CD4-positive, alpha-beta T cell (primary cell): ENCODE measurements at regions not wholly inside any gene's neighbourhood (a gene's known extent, or its start where the extent isn't known, plus 50 kb on each side); places are given as distances from the start of the nearest gene placed in this dataset.

Experiments used
- ATAC-seq: fragments of 200-7000 bp; cut with Tn5 transposase; one replicate; pipeline ENCODE4 v1.10.0; 2022; ENCODE audit warnings: mild to moderate bottlenecking; ENCODE audit not compliant: poor library complexity
- CTCF ChIA-PET: fragments of 350-600 bp; sonication (Branson Sonifier 250); formaldehyde crosslinking; loops from one replicate; lab custom pipeline; 2021; ENCODE audit warnings: antibody characterized with exemption, inconsistent platforms; lab: Charles Lee
- POLR2A ChIA-PET: fragments of 350-600 bp; sonication (Branson Sonifier 250); formaldehyde crosslinking; loops from one replicate; lab custom pipeline; 2021; ENCODE audit warnings: antibody characterized with exemption, inconsistent platforms; lab: Charles Lee
- DNase-seq, 14 experiments: peaks; one replicate each; pipeline ENCODE4 v3.0.0-alpha.2; 2013 to 2020; ENCODE audit warnings: mixed read lengths in 2 of 14
- H3K27ac ChIP-seq, 2 donors: one replicate each; pipeline versions ENCODE4 v1.5.1 to v1.7.0; 2013; ENCODE audit warnings: low read length in 2 of 2, low read depth in 1 of 2, mild to moderate bottlenecking in 1 of 2
- H3K27me3 ChIP-seq, 2 experiments: 1 replicate in 1 of 2; 2 replicates in 1 of 2; pipeline versions ENCODE4 v1.6.1 to v1.7.0; 2013; ENCODE audit warnings: low read length in 2 of 2, control low read depth in 1 of 2, mild to moderate bottlenecking in 1 of 2, moderate library complexity in 1 of 2; ENCODE audit not compliant: insufficient read depth in 2 of 2, control insufficient read depth in 1 of 2
- H3K36me3 ChIP-seq: one replicate; pipeline ENCODE4 v1.6.1; 2013; ENCODE audit warnings: low read length, control low read depth; ENCODE audit not compliant: insufficient read depth
- H3K4me1 ChIP-seq: one replicate; pipeline ENCODE4 v1.6.1; 2013; ENCODE audit warnings: low read length, control low read depth; ENCODE audit not compliant: insufficient read depth
- H3K4me3 ChIP-seq: one replicate; pipeline ENCODE4 v1.5.1; 2013; ENCODE audit warnings: mild to moderate bottlenecking, low read length, moderate library complexity
- H3K9me3 ChIP-seq, 2 experiments: 1 replicate in 1 of 2; 2 replicates in 1 of 2; pipeline versions ENCODE4 v1.6.1 to v1.7.0; 2013; ENCODE audit warnings: low read length in 2 of 2, mild to moderate bottlenecking in 2 of 2, control low read depth in 1 of 2, moderate library complexity in 1 of 2; ENCODE audit not compliant: control insufficient read depth in 1 of 2, insufficient read depth in 1 of 2
- H3K27ac Mint-ChIP-seq: one replicate; pipeline ENCODE4 v1.8.0; 2020; ENCODE audit warnings: mixed read lengths
- H3K27me3 Mint-ChIP-seq: one replicate; pipeline ENCODE4 v1.8.0; 2021; ENCODE audit warnings: mixed read lengths
- H3K36me3 Mint-ChIP-seq: one replicate; pipeline ENCODE4 v1.8.0; 2021; ENCODE audit warnings: low read depth, mixed read lengths
- H3K4me1 Mint-ChIP-seq: one replicate; pipeline ENCODE4 v1.8.0; 2021; ENCODE audit warnings: low read depth, mixed read lengths
- H3K4me3 Mint-ChIP-seq: one replicate; pipeline ENCODE4 v1.8.0; 2020; ENCODE audit warnings: mild to moderate bottlenecking, mixed read lengths
- H3K9me3 Mint-ChIP-seq: one replicate; pipeline ENCODE4 v1.8.0; 2020; ENCODE audit warnings: mixed read lengths
- intact Hi-C, 2 experiments: fragments of 100-400 bp; cut with DNase I in 1 of 2; cut with micrococcal nuclease in 1 of 2; formaldehyde crosslinking; loops; one replicate each; pipeline versions ENCODE4 v1.15.1 to v1.9.0; 2023 to 2025; cut with DNase I, micrococcal nuclease
- TF ChIP-seq, protein P1 (sequence below): fragments of 200-600 bp; IDR thresholded peaks from one replicate; pipeline ENCODE4 v1.8.0; 2022; ENCODE audit warnings: antibody characterized with exemption, mild to moderate bottlenecking

DNA sequence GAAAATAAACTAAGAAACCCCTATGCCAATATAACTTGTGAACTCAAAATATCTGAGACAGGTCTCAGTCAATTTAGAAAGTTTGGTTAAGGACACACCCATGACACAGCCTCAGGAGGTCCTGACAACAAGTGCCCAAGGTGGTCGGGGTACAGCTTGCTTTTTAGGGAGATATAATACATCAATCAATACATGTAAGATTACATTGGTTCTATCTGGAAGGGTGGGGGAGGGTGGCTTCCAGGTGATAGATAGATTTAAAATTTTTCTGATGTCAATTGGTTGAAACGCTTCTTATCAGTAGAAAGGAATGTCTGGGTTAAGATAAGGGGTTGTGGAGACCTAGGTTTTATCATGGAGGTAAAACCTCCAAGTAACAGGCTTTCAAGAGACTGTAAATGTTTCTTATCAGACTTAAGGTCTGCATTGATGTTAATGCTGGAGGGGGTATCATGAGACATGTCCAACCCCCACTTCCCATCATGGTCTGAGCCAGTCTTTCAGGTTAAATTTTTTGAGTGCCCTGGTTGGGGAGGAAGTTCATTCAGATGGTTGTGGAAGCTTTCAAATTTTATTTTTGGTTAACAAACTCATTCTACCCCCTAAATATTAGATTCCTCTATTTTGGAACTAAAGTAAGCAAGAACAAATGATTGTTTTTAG, 82.0 kb upstream of the RASSF8 start:
- CTCF ChIA-PET, result no interaction called here
- Mint-ChIP-seq H3K4me1 (no peaks in the 10 kb centered on the region), H3K27ac (no peak overlapping the region), H3K9me3 (peaks cover 3% of the 10 kb centered on the region), H3K4me3 (no peak overlapping the region), H3K36me3 (no peaks in the 10 kb centered on the region), H3K27me3 (no peaks in the 10 kb centered on the region)
- intact Hi-C loops, result no loop called here
- POLR2A ChIA-PET, result no interaction called here
- Histone ChIP-seq H3K4me3 (no peak overlapping the region), H3K9me3 (no peaks in the 10 kb centered on the region), H3K27ac (no peak overlapping the region), H3K4me1 (no peaks in the 10 kb centered on the region), H3K36me3 (no peaks in the 10 kb centered on the region), H3K27me3 (peaks cover 0 to 2% of the 10 kb centered on the region in 2 experiments)
- DNase-seq (no peak), ATAC-seq (no peak)
- TF ChIP-seq, protein P1, sequence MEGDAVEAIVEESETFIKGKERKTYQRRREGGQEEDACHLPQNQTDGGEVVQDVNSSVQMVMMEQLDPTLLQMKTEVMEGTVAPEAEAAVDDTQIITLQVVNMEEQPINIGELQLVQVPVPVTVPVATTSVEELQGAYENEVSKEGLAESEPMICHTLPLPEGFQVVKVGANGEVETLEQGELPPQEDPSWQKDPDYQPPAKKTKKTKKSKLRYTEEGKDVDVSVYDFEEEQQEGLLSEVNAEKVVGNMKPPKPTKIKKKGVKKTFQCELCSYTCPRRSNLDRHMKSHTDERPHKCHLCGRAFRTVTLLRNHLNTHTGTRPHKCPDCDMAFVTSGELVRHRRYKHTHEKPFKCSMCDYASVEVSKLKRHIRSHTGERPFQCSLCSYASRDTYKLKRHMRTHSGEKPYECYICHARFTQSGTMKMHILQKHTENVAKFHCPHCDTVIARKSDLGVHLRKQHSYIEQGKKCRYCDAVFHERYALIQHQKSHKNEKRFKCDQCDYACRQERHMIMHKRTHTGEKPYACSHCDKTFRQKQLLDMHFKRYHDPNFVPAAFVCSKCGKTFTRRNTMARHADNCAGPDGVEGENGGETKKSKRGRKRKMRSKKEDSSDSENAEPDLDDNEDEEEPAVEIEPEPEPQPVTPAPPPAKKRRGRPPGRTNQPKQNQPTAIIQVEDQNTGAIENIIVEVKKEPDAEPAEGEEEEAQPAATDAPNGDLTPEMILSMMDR, result no peak

DNA sequence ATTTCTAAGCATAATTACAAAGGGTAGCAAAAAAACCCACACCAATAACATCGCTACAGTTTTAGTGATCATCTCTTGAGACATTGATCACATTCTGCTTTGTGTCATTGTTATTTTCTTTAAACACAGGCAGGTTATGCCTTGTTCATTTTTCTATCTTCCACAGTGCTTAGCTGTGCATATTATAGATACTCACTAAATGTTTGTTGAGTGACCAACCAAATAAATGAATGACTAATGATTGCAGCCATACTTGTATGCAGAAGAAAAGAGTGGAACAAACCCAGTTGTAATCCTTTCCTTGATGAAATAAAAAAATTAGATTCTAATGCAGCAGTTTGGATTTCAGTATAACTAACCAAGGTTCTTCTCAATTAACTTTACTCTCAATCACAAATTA, 81.0 kb upstream of the RASSF8 start:
- no peak overlapping the region for H3K27ac Mint-ChIP-seq
- H3K4me1 Mint-ChIP-seq, result no peaks in the 10 kb centered on the region
- peaks cover 3% of the 10 kb centered on the region for H3K9me3 Mint-ChIP-seq
- intact Hi-C loops, result no loop called here
- H3K36me3 Mint-ChIP-seq, result no peaks in the 10 kb centered on the region
- Histone ChIP-seq H3K27ac (no peak overlapping the region), H3K4me3 (no peak overlapping the region), H3K4me1 (no peaks in the 10 kb centered on the region), H3K9me3 (no peaks in the 10 kb centered on the region), H3K27me3 (no peaks in the 10 kb centered on the region), H3K36me3 (no peaks in the 10 kb centered on the region)
- H3K4me3 Mint-ChIP-seq, result no peak overlapping the region
- CTCF ChIA-PET, result no interaction called here
- DNase-seq, result no peak
- POLR2A ChIA-PET, result no interaction called here
- TF ChIP-seq, protein P1, result no peak
- H3K27me3 Mint-ChIP-seq, result no peaks in the 10 kb centered on the region
- ATAC-seq, result no peak

DNA sequence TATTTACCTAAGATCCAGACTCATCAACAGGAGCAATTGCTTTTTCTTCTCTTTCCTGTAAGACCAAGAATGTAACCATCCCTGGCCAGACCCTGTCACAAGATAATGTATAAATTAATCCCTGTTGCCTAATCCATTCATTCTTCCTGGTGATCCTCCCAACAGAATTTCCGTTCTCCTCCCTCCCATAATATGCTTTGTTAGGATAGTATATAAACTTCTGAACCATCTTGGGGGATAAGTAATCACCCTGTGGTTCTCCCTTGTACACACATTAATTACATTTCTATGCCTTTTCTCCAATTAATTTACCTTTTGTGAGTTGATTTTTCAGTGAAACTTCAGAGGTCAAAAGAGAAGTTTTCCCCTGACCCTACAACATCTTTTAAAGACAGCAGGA, 76.2 kb upstream of the RASSF8 start:
- POLR2A ChIA-PET, result no interaction called here
- H3K27me3 ChIP-seq, result no peaks in the 10 kb centered on the region
- Mint-ChIP-seq H3K9me3 (peaks cover 3% of the 10 kb centered on the region), H3K27ac (no peak overlapping the region), H3K4me3 (no peak overlapping the region), H3K4me1 (no peaks in the 10 kb centered on the region), H3K36me3 (no peaks in the 10 kb centered on the region), H3K27me3 (no peaks in the 10 kb centered on the region)
- DNase-seq, result no peak
- no peak for ATAC-seq
- intact Hi-C loops, result no loop called here
- CTCF ChIA-PET, result no interaction called here
- H3K4me1 ChIP-seq, result no peaks in the 10 kb centered on the region
- no peaks in the 10 kb centered on the region for H3K36me3 ChIP-seq
- H3K9me3 ChIP-seq, result peaks cover 0 to 21% of the 10 kb centered on the region in 2 experiments
- no peak overlapping the region for H3K4me3 ChIP-seq
- H3K27ac ChIP-seq, result no peak overlapping the region
- TF ChIP-seq, protein P1, result no peak
